ENCODE measurements at regions not wholly inside any gene's neighbourhood (a gene's known extent, or its start where the extent isn't known, plus 50 kb on each side); places are given as distances from the start of the nearest gene placed in this dataset.

GRCh38 chr4:32858361-32858760 is 2138.2 kb downstream of the PCDH7 start:
- TF ChIP-seq, protein P1, sequence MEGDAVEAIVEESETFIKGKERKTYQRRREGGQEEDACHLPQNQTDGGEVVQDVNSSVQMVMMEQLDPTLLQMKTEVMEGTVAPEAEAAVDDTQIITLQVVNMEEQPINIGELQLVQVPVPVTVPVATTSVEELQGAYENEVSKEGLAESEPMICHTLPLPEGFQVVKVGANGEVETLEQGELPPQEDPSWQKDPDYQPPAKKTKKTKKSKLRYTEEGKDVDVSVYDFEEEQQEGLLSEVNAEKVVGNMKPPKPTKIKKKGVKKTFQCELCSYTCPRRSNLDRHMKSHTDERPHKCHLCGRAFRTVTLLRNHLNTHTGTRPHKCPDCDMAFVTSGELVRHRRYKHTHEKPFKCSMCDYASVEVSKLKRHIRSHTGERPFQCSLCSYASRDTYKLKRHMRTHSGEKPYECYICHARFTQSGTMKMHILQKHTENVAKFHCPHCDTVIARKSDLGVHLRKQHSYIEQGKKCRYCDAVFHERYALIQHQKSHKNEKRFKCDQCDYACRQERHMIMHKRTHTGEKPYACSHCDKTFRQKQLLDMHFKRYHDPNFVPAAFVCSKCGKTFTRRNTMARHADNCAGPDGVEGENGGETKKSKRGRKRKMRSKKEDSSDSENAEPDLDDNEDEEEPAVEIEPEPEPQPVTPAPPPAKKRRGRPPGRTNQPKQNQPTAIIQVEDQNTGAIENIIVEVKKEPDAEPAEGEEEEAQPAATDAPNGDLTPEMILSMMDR (IDR thresholded peaks at IDR 0.05 in 2 of 3, conservative IDR thresholded peaks at IDR 0.05 in 1 of 3; ENCODE audit: borderline replicate concordance in 1 of 3, insufficient read depth in 1 of 3, low read depth in 2 of 3, low read length in 2 of 3): no peak
- TF ChIP-seq EGR1 (IDR thresholded peaks at IDR 0.05; ENCODE audit: low read depth): no peak
- TF ChIP-seq POLR2A (IDR thresholded peaks at IDR 0.05; ENCODE audit: borderline replicate concordance, extremely low read depth, insufficient read depth, insufficient read length): no peak
- no peak for TF ChIP-seq ELF1 (IDR thresholded peaks at IDR 0.05; ENCODE audit: borderline replicate concordance, low read depth)
- TF ChIP-seq CEBPB (IDR thresholded peaks at IDR 0.05; ENCODE audit: low read depth): no peak
- TF ChIP-seq EZH2phosphoT487 (IDR thresholded peaks at IDR 0.05; ENCODE audit: borderline replicate concordance): no peak
- TF ChIP-seq YY1 (IDR thresholded peaks at IDR 0.05; ENCODE audit: extremely low read depth, insufficient replicate concordance, low read depth, low read length): no peak
- no peak for TF ChIP-seq MAX (IDR thresholded peaks at IDR 0.05)
- TF ChIP-seq REST (IDR thresholded peaks at IDR 0.05; ENCODE audit: low read depth): no peak
- TF ChIP-seq POLR2AphosphoS5 (IDR thresholded peaks at IDR 0.05; ENCODE audit: low read depth, low read length): no peak
- no peak for TF ChIP-seq CBX3 (IDR thresholded peaks at IDR 0.05; ENCODE audit: low read depth)
- no peak for TF ChIP-seq SIN3A (IDR thresholded peaks at IDR 0.05; ENCODE audit: low read depth)
- TF ChIP-seq EZH2 (IDR thresholded peaks at IDR 0.05): no peak
- TF ChIP-seq RAD21 (IDR thresholded peaks at IDR 0.05; ENCODE audit: low read depth): no peak

All from HCT116 (cell line).